Activated CD4-positive, CD25-positive, alpha-beta regulatory T cell treated with anti-CD3 and anti-CD28 coated beads, Interleukin-2, amount 50 U/mL, for 72 hours (primary cell): ENCODE measurements at regions not wholly inside any gene's neighbourhood (a gene's known extent, or its start where the extent isn't known, plus 50 kb on each side); places are given as distances from the start of the nearest gene placed in this dataset.

Source experiments
- DNase-seq: peaks from one replicate; pipeline ENCODE4 v3.0.0; 2021

- DNase-seq, result no peak
Observed at GRCh38 chr15:38864827-38865581, 300.4 kb upstream of the RASGRP1 start.

GRCh38 chr15:38867556-38867955, 302.9 kb upstream of the RASGRP1 start:
- no peak for DNase-seq

GRCh38 chr15:38868326-38869114, 303.9 kb upstream of the RASGRP1 start:
- no peak for DNase-seq

GRCh38 chr15:38871638-38872037, 307.0 kb upstream of the RASGRP1 start:
- no peak for DNase-seq

GRCh38 chr15:38872732-38873131, 308.1 kb upstream of the RASGRP1 start:
- DNase-seq, result no peak

- DNase-seq, result no peak
Observed at GRCh38 chr15:38873158-38873557, 308.5 kb upstream of the RASGRP1 start.

- no peak for DNase-seq
Observed at GRCh38 chr15:38874464-38874863, 309.9 kb upstream of the RASGRP1 start.

- DNase-seq, result no peak
Observed at GRCh38 chr15:38876211-38876610, 311.6 kb upstream of the RASGRP1 start.

GRCh38 chr15:38876621-38877020, 312.0 kb upstream of the RASGRP1 start:
- DNase-seq, result no peak

- no peak for DNase-seq
Observed at GRCh38 chr15:38877471-38877870, 312.9 kb upstream of the RASGRP1 start.

DNA sequence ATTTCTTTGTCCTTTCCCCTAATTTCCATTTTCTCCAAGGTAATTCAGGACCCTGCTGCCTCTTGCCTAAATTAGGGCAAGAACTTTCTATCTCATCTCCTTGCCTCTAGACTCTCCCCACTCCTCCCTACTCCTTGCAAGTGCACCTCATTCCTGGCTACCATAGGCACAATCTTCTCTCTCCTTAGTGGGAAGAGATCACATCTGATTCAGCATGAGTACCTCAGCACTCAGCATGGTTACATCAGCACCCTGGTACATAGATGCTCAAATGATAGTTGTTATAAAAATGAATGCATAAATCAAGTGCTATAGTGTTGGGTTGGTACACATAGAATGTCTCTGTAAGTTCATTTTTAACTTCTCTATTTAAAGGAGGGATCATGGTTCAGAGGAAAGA, 313.4 kb upstream of the RASGRP1 start:
- DNase-seq, result no peak

GRCh38 chr15:38878926-38879325, 314.3 kb upstream of the RASGRP1 start:
- no peak for DNase-seq

DNA sequence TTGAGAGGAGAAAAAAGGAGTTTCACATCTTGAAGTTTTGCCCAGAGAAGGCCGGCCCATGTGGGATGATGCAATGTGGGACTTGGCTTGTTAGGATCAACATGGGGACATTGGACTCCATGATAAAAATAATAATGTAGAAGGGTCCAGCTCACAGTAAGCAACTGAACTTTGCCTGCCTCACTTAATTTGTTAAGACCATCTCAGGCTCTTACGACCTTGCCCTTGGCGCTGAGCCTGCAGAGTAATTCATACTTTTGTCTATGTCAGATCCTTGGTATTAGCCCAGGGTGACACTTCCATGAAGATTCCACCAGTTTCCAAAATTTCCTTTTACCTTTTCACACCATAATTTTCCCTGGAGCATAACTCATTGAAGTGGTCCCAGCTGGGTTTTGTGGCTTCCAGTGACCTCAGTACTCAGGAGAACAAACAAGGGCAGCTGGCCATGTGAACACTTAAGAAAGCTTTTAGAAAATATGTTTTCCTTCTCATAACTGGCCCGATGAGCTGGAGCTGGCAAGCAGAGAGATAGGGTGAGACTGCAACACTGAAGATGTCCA, 315.4 kb upstream of the RASGRP1 start:
- DNase-seq, result no peak

GRCh38 chr15:38882221-38882620, 317.6 kb upstream of the RASGRP1 start:
- no peak for DNase-seq

GRCh38 chr15:38883987-38884386, 319.4 kb upstream of the RASGRP1 start:
- DNase-seq, result no peak

- DNase-seq, result no peak
Observed at GRCh38 chr15:38885001-38885400, 320.4 kb upstream of the RASGRP1 start.

- DNase-seq, result no peak
Observed at GRCh38 chr15:38885471-38885952, 320.9 kb upstream of the RASGRP1 start.

- no peak for DNase-seq
Observed at GRCh38 chr15:38886315-38887163, 321.9 kb upstream of the RASGRP1 start.

DNA sequence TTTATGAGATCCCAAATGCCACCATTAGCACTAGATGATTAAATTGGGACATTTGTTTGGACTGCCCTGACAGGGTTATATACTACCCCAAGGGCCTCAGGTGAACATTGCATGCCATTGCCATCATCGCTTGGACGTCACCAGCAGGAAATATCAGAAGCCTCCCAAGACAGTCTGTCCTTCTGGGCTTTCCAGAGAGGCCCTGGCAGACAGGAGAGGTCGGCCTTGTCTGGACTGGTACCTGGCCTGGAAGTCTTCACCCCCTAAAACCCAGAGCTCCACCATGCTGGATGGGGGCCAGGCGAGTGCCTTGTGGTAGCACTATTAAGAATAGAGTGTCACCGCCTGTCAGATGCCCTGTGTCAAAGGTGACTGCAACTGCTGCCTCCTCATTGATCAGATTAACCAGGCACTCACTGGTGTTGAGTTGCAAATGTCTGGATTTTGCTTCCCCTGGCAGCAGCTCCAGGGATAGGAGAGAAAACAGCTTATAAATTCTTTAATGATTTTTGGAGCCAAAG, 324.1 kb upstream of the RASGRP1 start:
- no peak for DNase-seq

DNA sequence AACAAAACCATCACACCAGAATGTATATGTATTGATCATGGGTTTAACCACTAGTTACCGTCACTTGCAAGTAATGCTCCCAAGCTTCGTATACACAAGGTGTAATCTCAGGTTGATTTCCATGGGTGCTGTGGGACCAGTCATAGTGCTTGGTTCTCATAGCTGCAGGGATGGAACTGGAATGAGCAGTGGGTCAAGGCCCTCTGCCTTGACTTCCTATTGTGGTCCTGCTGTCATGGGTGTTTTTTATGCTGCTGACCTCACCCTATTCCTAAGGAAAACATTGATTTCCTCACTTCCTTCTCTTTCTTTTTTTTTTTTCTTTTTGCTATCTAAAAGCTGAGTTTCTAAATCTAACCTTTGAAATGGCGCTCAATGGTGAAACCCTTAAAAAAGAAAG, 325.6 kb upstream of the RASGRP1 start:
- no peak for DNase-seq

- no peak for DNase-seq
Observed at GRCh38 chr15:38893925-38894242, 329.3 kb upstream of the RASGRP1 start.

GRCh38 chr15:38894243-38894948, 329.8 kb upstream of the RASGRP1 start:
- no peak for DNase-seq
